PC-3 (cell line): ENCODE measurements at regions not wholly inside any gene's neighbourhood (a gene's known extent, or its start where the extent isn't known, plus 50 kb on each side); places are given as distances from the start of the nearest gene placed in this dataset.

Experiments used
- ATAC-seq: fragments of 200-7000 bp; cut with Tn5 transposase; 2 replicates; pipeline ENCODE4 v1.9.1; 2020; ENCODE audit warnings: mild to moderate bottlenecking, moderate library complexity
- BruUV-seq: library from RNA; stranded (reverse); fragments of 400-500 nt; replicated peaks from 2 replicates; lab custom pipeline; 2021; lab: Mats Ljungman, UMichigan
- CTCF ChIA-PET: fragments of 300-600 bp; sonication (Branson Sonifier 250); formaldehyde crosslinking; loops from one replicate; lab custom pipeline; 2022; ENCODE audit warnings: antibody characterized with exemption; lab: Charles Lee
- POLR2A ChIA-PET: fragments of 300-600 bp; sonication (Branson Sonifier 250); formaldehyde crosslinking; loops from one replicate; lab custom pipeline; 2022; ENCODE audit warnings: antibody characterized with exemption; ENCODE audit not compliant: unreplicated experiment; lab: Charles Lee
- DNase-seq: peaks from one replicate; pipeline ENCODE4 v3.0.0-alpha.2; 2015
- H2AFZ ChIP-seq: fragments of 300-600 bp; sonication (generic); 2 replicates; pipeline ENCODE4 v1.6.0; 2016; ENCODE audit warnings: antibody characterized with exemption, low read length
- H3F3A ChIP-seq: fragments of 300-600 bp; sonication (generic); one replicate; pipeline ENCODE4 v1.6.0; 2017; ENCODE audit warnings: antibody characterized with exemption, low read length, control low read depth, mild to moderate bottlenecking; ENCODE audit not compliant: unreplicated experiment
- H3K27ac ChIP-seq: fragments of 300-600 bp; sonication (generic); 2 replicates; pipeline ENCODE4 v1.5.1; 2016; ENCODE audit warnings: mild to moderate bottlenecking, low read length
- H3K27me3 ChIP-seq: fragments of 300-600 bp; sonication (generic); 2 replicates; pipeline ENCODE4 v1.6.1; 2016; ENCODE audit warnings: low read length, mixed read lengths
- H3K36me3 ChIP-seq: fragments of 300-600 bp; sonication (generic); 2 replicates; pipeline ENCODE4 v1.6.1; 2016; ENCODE audit warnings: low read depth, mixed run types, low read length, mixed read lengths
- H3K4me1 ChIP-seq: fragments of 300-600 bp; sonication (generic); 2 replicates; pipeline ENCODE4 v1.5.1; 2016; ENCODE audit warnings: low read length; ENCODE audit not compliant: insufficient read depth
- H3K4me2 ChIP-seq: fragments of 300-600 bp; sonication (generic); 2 replicates; pipeline ENCODE4 v1.6.0; 2016; ENCODE audit warnings: low read length
- H3K4me3 ChIP-seq: fragments of 300-600 bp; sonication (generic); 2 replicates; pipeline ENCODE4 v1.5.1; 2016; ENCODE audit warnings: mild to moderate bottlenecking, low read length, mixed read lengths
- H3K79me2 ChIP-seq: fragments of 300-600 bp; sonication (generic); 2 replicates; pipeline ENCODE4 v1.6.1; 2017; ENCODE audit warnings: low read length, mixed read lengths
- H3K9ac ChIP-seq: fragments of 300-600 bp; sonication (generic); 2 replicates; pipeline ENCODE4 v1.6.0; 2016; ENCODE audit warnings: mild to moderate bottlenecking, low read length
- H3K9me2 ChIP-seq: fragments of 300-600 bp; sonication (generic); replicated peaks from 2 replicates; pipeline ENCODE4 v1.6.1; 2016; ENCODE audit warnings: mixed run types, low read length, mixed read lengths
- H3K9me3 ChIP-seq: fragments of 300-600 bp; sonication (generic); 2 replicates; pipeline ENCODE4 v1.6.1; 2016; ENCODE audit warnings: low read length, mixed read lengths
- H4K20me1 ChIP-seq: fragments of 300-600 bp; sonication (generic); 2 replicates; pipeline ENCODE4 v1.6.1; 2016; ENCODE audit warnings: low read length, mixed read lengths
- CTCF ChIP-seq: fragments of 300-600 bp; sonication (generic); conservative IDR thresholded peaks from 2 replicates; pipeline ENCODE4 v1.5.1; 2017; ENCODE audit warnings: antibody characterized with exemption, low read depth, mild to moderate bottlenecking, low read length
- EZH2 ChIP-seq: fragments of 300-600 bp; sonication (generic); IDR thresholded peaks from one replicate; pipeline ENCODE4 v1.6.1; 2017; ENCODE audit warnings: antibody characterized with exemption, mild to moderate bottlenecking, low read length; ENCODE audit not compliant: unreplicated experiment
- EZH2phosphoT487 ChIP-seq: fragments of 300-600 bp; sonication (generic); IDR thresholded peaks from 2 replicates; pipeline ENCODE4 v1.6.1; 2018; ENCODE audit warnings: mild to moderate bottlenecking, antibody characterized with exemption, low read length, borderline replicate concordance
- intact Hi-C: fragments of 100-400 bp; cut with micrococcal nuclease; formaldehyde crosslinking; loops from 2 replicates; pipeline ENCODE4 v1.9.0; 2023

GRCh38 chr6:98633886-98634285, 200.5 kb upstream of the POU3F2 start:
- intact Hi-C loops, result no loop called here
- DNase-seq (peak; percentile 8), ATAC-seq (no peak)

GRCh38 chr6:98634569-98634968, 199.8 kb upstream of the POU3F2 start:
- Histone ChIP-seq H3K4me1 (no peaks in the 10 kb centered on the region), H3K9ac (no peak overlapping the region), H3F3A (no peaks in the 10 kb centered on the region), H3K36me3 (no peaks in the 10 kb centered on the region), H3K27me3 (no peaks in the 10 kb centered on the region), H3K27ac (no peak overlapping the region), H3K9me2 (no peaks in the 10 kb centered on the region), H4K20me1 (no peaks in the 10 kb centered on the region), H3K4me3 (no peak overlapping the region), H3K4me2 (no peak overlapping the region), H3K9me3 (no peaks in the 10 kb centered on the region), H3K79me2 (no peaks in the 10 kb centered on the region), H2AFZ (no peak overlapping the region)
- POLR2A ChIA-PET, result no interaction called here
- TF ChIP-seq EZH2 (no peak), EZH2phosphoT487 (no peak), CTCF (no peak)
- CTCF ChIA-PET, result no interaction called here
- intact Hi-C loops, result no loop called here
- BruUV-seq, result no TSS peak
- no peak for ATAC-seq
- peak; percentile 9 for DNase-seq

More at GRCh38 chr6:98633886-98634285, 200.5 kb upstream of the POU3F2 start:
- Histone ChIP-seq H3K4me1 (no peaks in the 10 kb centered on the region), H3K79me2 (no peaks in the 10 kb centered on the region), H3K9me2 (no peaks in the 10 kb centered on the region), H3K9me3 (no peaks in the 10 kb centered on the region), H3F3A (no peaks in the 10 kb centered on the region), H4K20me1 (no peaks in the 10 kb centered on the region), H3K4me2 (no peak overlapping the region), H3K27me3 (no peaks in the 10 kb centered on the region), H3K36me3 (no peaks in the 10 kb centered on the region), H3K4me3 (no peak overlapping the region), H2AFZ (no peak overlapping the region), H3K27ac (no peak overlapping the region), H3K9ac (no peak overlapping the region)
- TF ChIP-seq CTCF, result no peak
- TF ChIP-seq EZH2phosphoT487, result no peak
- no peak for TF ChIP-seq EZH2
- no TSS peak for BruUV-seq
- ChIA-PET POLR2A (no interaction called here), CTCF (no interaction called here)

- Histone ChIP-seq H3K27me3 (0 out of 2 replicates have a peak, but pooled peaks cover 6% of the 10 kb centered on the region), H3K9me3 (no peaks in the 10 kb centered on the region), H3K27ac (no peak overlapping the region), H3F3A (no peaks in the 10 kb centered on the region), H3K4me2 (no peak overlapping the region), H3K36me3 (no peaks in the 10 kb centered on the region), H3K4me1 (no peaks in the 10 kb centered on the region), H3K9ac (no peak overlapping the region), H4K20me1 (no peaks in the 10 kb centered on the region), H3K79me2 (no peaks in the 10 kb centered on the region), H2AFZ (no peak overlapping the region), H3K4me3 (no peak overlapping the region), H3K9me2 (no peaks in the 10 kb centered on the region)
- intact Hi-C loops, result no loop called here
- TF ChIP-seq EZH2phosphoT487 (no peak), EZH2 (no peak), CTCF (no peak)
- no TSS peak for BruUV-seq
- DNase-seq, result no peak
- no peak for ATAC-seq
- ChIA-PET CTCF (no interaction called here), POLR2A (no interaction called here)
Observed at GRCh38 chr6:98635191-98635590, 199.2 kb upstream of the POU3F2 start.
